GM12878 (cell line): ENCODE measurements at regions not wholly inside any gene's neighbourhood (a gene's known extent, or its start where the extent isn't known, plus 50 kb on each side); places are given as distances from the start of the nearest gene placed in this dataset.

Experiments used
- ATAC-seq: fragments of 200-7000 bp; cut with Tn5 transposase; 3 replicates; pipeline ENCODE4 v1.9.1; 2020; ENCODE audit warnings: mild to moderate bottlenecking, moderate library complexity
- BruUV-seq: library from RNA; stranded (reverse); fragments of 400-500 nt; replicated peaks from 2 replicates; lab custom pipeline; 2021; lab: Mats Ljungman, UMichigan
- CTCF ChIA-PET: fragments of 300-600 bp; sonication (Branson Sonifier 250); formaldehyde crosslinking; extraction: SDS; loops from one replicate; lab custom pipeline; 2021; ENCODE audit warnings: inconsistent platforms; lab: Yijun Ruan, JAX
- POLR2A ChIA-PET: fragments of 350-600 bp; formaldehyde crosslinking; extraction: SDS; loops from one replicate; lab custom pipeline; 2021; ENCODE audit warnings: inconsistent platforms; lab: Charles Lee
- RAD21 ChIA-PET: fragments of 300-600 bp; sonication (Branson Sonifier 250); formaldehyde crosslinking; loops from one replicate; lab custom pipeline; 2023; ENCODE audit warnings: antibody characterized with exemption; ENCODE audit not compliant: unreplicated experiment; lab: Charles Lee
- SMC1A ChIA-PET: fragments of 300-600 bp; sonication (Branson Sonifier 250); formaldehyde crosslinking; loops from one replicate; lab custom pipeline; 2023; ENCODE audit not compliant: unreplicated experiment, uncharacterized antibody; lab: Charles Lee
- DNase-seq: peaks from one replicate; pipeline ENCODE4 v3.0.0-alpha.2; 2011; ENCODE audit warnings: low read depth, low spot score
- FAIRE-seq: peaks from 3 replicates; lab custom pipeline; 2011; peaks lifted over from hg19 to GRCh38; lab: Jason Lieb, UNC
- H2AFZ ChIP-seq: 2 replicates; pipeline ENCODE4 v1.6.0; 2011; ENCODE audit warnings: low read depth, low read length, control low read depth; ENCODE audit not compliant: control insufficient read depth
- H3K27ac ChIP-seq: 2 replicates; pipeline ENCODE4 v1.5.1; 2011; ENCODE audit warnings: control low read depth; ENCODE audit not compliant: control insufficient read depth, insufficient read depth
- H3K27me3 ChIP-seq, 2 experiments: replicated peaks in 1 of 2; 2 replicates each; pipeline versions ENCODE4 v1.6.0 to v1.6.1; 2011; ENCODE audit warnings: low read length in 1 of 2; ENCODE audit not compliant: control insufficient read depth in 2 of 2, insufficient read depth in 2 of 2
- H3K36me3 ChIP-seq, 2 experiments: 2 replicates each; pipeline ENCODE4 v1.5.1; 2011; ENCODE audit warnings: low read length in 1 of 2; ENCODE audit not compliant: control insufficient read depth in 2 of 2, insufficient read depth in 2 of 2
- H3K4me1 ChIP-seq: 2 replicates; pipeline ENCODE4 v1.6.1; 2011; ENCODE audit warnings: mild to moderate bottlenecking, low read length, moderate library complexity, mixed read lengths; ENCODE audit not compliant: control insufficient read depth, insufficient read depth
- H3K4me2 ChIP-seq: 2 replicates; pipeline ENCODE4 v1.6.0; 2011; ENCODE audit warnings: control low read depth; ENCODE audit not compliant: control insufficient read depth, insufficient read depth
- H3K4me3 ChIP-seq: fragments of 200-600 bp; sonication (generic); 2 replicates; pipeline ENCODE4 v1.5.1; 2016
- H3K79me2 ChIP-seq: 2 replicates; pipeline ENCODE4 v1.6.0; 2011; ENCODE audit warnings: low read length; ENCODE audit not compliant: control insufficient read depth, insufficient read depth
- H3K9ac ChIP-seq: 2 replicates; pipeline ENCODE4 v1.8.0; 2011; ENCODE audit warnings: low read length, control low read depth, mixed read lengths; ENCODE audit not compliant: control insufficient read depth, insufficient read depth
- H3K9me3 ChIP-seq: replicated peaks from 3 replicates; pipeline ENCODE4 v1.5.1; 2011; ENCODE audit warnings: mild to moderate bottlenecking, low read length; ENCODE audit not compliant: control insufficient read depth, insufficient read depth
- H4K20me1 ChIP-seq: 2 replicates; pipeline ENCODE4 v1.6.0; 2011; ENCODE audit not compliant: control insufficient read depth, insufficient read depth
- ATF7 ChIP-seq: fragments of 450-650 bp; IDR thresholded peaks from 2 replicates; pipeline ENCODE4 v1.6.1; 2016; ENCODE audit warnings: low read depth, mild to moderate bottlenecking
- EED ChIP-seq: sonication (generic); IDR thresholded peaks from 2 replicates; pipeline ENCODE4 v1.6.1; 2016; ENCODE audit warnings: antibody characterized with exemption, low read depth
- EZH2 ChIP-seq: IDR thresholded peaks from 2 replicates; pipeline ENCODE4 v1.6.1; 2012; ENCODE audit warnings: low read depth, mild to moderate bottlenecking, control low read depth, inconsistent platforms, low read length, borderline replicate concordance; ENCODE audit not compliant: control insufficient read depth
- HDGF ChIP-seq: fragments of 450-650 bp; IDR thresholded peaks from 2 replicates; pipeline ENCODE4 v1.6.1; 2016; ENCODE audit warnings: antibody characterized with exemption
- PAX5 ChIP-seq: IDR thresholded peaks from 2 replicates; pipeline ENCODE4 v1.6.1; 2011; ENCODE audit warnings: low read depth, low read length, borderline replicate concordance
- PML ChIP-seq: IDR thresholded peaks from 2 replicates; pipeline ENCODE4 v1.6.1; 2012; ENCODE audit warnings: low read length, inconsistent platforms
- POLR2AphosphoS2 ChIP-seq: IDR thresholded peaks from 2 replicates; pipeline ENCODE4 v1.6.1; 2011; ENCODE audit warnings: low read depth, mild to moderate bottlenecking, low read length, improper control_type of control experiment, moderate library complexity
- in situ Hi-C: fragments of 300-500 bp; cut with MboI; formaldehyde crosslinking; loops from 9 replicates; pipeline ENCODE4 v1.14.3; 2018; ENCODE audit warnings: mixed read lengths
- intact Hi-C: fragments of 100-400 bp; cut with micrococcal nuclease; formaldehyde crosslinking; loops from one replicate; pipeline ENCODE4 v1.14.2; 2022; ENCODE audit not compliant: unreplicated experiment
- TF ChIP-seq, protein P1 (sequence below): fragments of 150-350 bp; IDR thresholded peaks from 2 replicates; pipeline ENCODE4 v1.6.1; 2016; ENCODE audit warnings: low read depth, low read length
- TF ChIP-seq, protein P2 (sequence below): IDR thresholded peaks from 2 replicates; pipeline ENCODE4 v1.6.1; 2012; ENCODE audit warnings: low read length, inconsistent platforms

DNA sequence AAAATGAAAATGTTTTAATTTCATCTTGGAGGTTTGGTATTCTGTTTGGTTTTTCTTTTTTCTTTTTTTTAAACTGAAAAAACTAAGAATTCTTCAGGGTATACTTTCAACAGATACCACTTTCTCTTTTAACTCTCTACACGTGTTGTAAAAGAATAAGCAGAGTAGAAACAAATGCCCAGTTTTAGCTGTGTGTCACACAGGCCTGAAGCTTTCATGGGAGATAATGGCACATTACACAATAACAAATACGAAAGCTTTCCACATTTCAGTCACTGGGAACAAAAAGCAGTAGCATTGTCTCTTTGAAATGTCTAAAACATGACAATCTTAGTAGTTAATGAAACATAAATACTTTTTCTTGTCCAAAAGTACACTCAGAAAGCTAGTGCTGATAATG, 818.5 kb downstream of the TBL1XR1 start (continued):
- TF ChIP-seq, protein P1, sequence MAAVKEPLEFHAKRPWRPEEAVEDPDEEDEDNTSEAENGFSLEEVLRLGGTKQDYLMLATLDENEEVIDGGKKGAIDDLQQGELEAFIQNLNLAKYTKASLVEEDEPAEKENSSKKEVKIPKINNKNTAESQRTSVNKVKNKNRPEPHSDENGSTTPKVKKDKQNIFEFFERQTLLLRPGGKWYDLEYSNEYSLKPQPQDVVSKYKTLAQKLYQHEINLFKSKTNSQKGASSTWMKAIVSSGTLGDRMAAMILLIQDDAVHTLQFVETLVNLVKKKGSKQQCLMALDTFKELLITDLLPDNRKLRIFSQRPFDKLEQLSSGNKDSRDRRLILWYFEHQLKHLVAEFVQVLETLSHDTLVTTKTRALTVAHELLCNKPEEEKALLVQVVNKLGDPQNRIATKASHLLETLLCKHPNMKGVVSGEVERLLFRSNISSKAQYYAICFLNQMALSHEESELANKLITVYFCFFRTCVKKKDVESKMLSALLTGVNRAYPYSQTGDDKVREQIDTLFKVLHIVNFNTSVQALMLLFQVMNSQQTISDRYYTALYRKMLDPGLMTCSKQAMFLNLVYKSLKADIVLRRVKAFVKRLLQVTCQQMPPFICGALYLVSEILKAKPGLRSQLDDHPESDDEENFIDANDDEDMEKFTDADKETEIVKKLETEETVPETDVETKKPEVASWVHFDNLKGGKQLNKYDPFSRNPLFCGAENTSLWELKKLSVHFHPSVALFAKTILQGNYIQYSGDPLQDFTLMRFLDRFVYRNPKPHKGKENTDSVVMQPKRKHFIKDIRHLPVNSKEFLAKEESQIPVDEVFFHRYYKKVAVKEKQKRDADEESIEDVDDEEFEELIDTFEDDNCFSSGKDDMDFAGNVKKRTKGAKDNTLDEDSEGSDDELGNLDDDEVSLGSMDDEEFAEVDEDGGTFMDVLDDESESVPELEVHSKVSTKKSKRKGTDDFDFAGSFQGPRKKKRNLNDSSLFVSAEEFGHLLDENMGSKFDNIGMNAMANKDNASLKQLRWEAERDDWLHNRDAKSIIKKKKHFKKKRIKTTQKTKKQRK = no peak
- TF ChIP-seq, protein P2, sequence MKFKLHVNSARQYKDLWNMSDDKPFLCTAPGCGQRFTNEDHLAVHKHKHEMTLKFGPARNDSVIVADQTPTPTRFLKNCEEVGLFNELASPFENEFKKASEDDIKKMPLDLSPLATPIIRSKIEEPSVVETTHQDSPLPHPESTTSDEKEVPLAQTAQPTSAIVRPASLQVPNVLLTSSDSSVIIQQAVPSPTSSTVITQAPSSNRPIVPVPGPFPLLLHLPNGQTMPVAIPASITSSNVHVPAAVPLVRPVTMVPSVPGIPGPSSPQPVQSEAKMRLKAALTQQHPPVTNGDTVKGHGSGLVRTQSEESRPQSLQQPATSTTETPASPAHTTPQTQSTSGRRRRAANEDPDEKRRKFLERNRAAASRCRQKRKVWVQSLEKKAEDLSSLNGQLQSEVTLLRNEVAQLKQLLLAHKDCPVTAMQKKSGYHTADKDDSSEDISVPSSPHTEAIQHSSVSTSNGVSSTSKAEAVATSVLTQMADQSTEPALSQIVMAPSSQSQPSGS = no peak

DNA sequence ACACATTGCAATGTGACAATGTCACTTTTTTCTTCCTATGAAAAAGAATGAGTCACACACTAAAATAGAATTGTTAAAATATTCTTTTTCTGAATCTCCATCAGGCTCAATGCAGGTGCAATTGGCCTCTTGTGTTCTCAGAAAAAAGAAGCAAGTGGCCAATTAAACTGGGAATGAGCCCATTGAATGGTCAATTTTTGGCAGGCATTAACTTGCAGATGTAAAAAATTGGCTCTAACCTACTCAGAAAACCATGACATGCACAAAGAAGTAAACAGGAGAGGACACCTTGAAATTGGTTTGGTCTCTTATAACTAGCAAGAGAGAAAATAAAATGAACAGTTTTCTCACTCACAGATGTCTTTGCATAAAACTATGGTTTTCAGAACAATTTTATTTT, 820.8 kb downstream of the TBL1XR1 start:
- intact Hi-C loops = no loop called here
- no peak overlapping the region for H2AFZ ChIP-seq
- no peaks in the 10 kb centered on the region for H3K36me3 ChIP-seq
- H3K9ac ChIP-seq = no peak overlapping the region
- SMC1A ChIA-PET = no interaction called here
- no peaks in the 10 kb centered on the region for H3K9me3 ChIP-seq
- H3K4me2 ChIP-seq = no peak overlapping the region
- CTCF ChIA-PET = no interaction called here
- POLR2A ChIA-PET = no interaction called here
- no TSS peak for BruUV-seq
- H3K27ac ChIP-seq = no peak overlapping the region
- no peak for FAIRE-seq
- no peaks in the 10 kb centered on the region for H3K79me2 ChIP-seq
- ATAC-seq = no peak
- RAD21 ChIA-PET = no interaction called here
- no peak overlapping the region for H3K4me3 ChIP-seq
- no peaks in the 10 kb centered on the region for H4K20me1 ChIP-seq
- no peaks in the 10 kb centered on the region for H3K4me1 ChIP-seq
- H3K27me3 ChIP-seq = no peaks in the 10 kb centered on the region
- in situ Hi-C loops = no loop called here
- no peak for DNase-seq
- TF ChIP-seq PAX5 (no peak), HDGF (no peak), EED (no peak), EZH2 (no peak), PML (no peak), ATF7 (no peak), POLR2AphosphoS2 (no peak)
